COLO668 (cell line): ENCODE measurements at regions not wholly inside any gene's neighbourhood (a gene's known extent, or its start where the extent isn't known, plus 50 kb on each side); places are given as distances from the start of the nearest gene placed in this dataset.
A peak's percentile ranks its signal among the peaks of the same experiment; 100 is the strongest.
"Not testable (repeated sequence)": the region's sequence is repeated elsewhere in the genome, so short reads cannot be mapped to it uniquely, and the experiment has no call there.

ENCODE experiments used
- DNase-seq: peaks from one replicate; lab custom pipeline; 2025; ENCODE audit not compliant: unreplicated experiment; lab: John Stamatoyannopoulos, UW

DNA sequence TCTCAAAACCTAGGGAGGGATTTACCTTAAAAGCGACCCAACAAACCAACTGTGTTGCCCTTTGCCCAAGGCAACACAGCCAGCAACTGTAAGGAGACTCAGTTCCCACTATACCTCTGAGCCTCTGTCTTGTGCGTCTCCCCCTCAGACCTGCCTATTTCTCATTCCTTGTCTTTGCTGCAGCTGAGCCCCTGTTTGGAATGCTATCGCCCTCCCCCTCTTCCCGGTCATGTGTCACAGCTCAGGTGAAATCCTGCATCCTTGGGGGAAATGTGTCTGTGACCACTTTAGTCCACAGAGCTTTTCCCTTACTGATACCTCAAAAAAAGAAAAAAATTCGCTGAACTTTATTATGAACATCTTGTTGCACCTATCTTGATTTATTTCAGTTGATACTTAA, 52.0 kb upstream of the LRIG1 start:
- DNase-seq = no peak

DNA sequence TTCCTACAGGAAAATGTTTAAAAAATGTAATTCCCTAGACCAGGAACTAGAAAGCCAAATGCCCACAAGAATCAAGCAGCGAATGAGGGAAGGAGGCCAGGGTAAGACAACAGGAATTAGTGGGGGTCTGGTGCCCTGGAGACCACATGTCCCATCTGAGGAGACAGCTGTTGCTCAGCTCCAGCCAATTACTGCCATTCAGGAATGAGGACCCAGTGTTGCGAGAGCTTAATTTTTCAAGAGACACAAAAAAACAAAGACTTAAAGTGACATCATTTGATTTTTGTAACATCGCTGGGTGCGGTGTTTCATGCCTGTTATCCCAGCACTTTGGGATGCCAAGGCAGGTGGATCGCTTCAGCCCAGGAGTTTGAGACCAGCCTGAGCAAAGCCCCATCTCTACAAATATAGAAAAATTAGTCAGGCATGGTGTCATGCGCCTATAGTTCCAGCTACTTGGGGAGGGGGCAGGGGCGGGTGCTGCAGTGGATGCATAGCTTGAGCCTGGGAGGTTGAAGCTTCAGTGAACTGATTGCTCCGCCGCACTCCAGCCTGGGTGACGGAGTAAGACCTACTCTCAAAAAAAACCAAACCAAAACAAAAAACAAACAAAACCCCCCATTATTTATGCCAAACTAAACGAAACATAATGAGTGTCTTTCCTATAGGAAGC, 52.8 kb upstream of the LRIG1 start:
- DNase-seq = no peak

DNA sequence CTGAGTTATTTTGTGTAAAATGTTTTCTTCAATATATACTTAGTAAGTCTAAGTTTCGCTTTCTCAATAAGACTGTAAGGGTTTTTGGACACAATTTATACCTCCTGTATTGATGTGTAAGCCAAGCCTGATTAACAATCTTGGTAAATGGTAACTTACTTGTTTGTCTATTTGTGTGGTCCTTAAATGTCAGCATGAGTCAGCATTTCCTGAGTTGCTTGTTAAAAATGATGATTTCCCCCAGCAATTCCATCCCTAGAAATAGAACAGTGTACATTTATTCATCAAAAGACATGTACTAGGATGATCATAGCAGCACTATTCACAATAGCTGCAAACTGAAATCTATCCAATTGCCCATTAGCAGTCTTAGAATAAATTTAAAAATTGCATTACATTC, 53.4 kb upstream of the LRIG1 start:
- no peak for DNase-seq

DNA sequence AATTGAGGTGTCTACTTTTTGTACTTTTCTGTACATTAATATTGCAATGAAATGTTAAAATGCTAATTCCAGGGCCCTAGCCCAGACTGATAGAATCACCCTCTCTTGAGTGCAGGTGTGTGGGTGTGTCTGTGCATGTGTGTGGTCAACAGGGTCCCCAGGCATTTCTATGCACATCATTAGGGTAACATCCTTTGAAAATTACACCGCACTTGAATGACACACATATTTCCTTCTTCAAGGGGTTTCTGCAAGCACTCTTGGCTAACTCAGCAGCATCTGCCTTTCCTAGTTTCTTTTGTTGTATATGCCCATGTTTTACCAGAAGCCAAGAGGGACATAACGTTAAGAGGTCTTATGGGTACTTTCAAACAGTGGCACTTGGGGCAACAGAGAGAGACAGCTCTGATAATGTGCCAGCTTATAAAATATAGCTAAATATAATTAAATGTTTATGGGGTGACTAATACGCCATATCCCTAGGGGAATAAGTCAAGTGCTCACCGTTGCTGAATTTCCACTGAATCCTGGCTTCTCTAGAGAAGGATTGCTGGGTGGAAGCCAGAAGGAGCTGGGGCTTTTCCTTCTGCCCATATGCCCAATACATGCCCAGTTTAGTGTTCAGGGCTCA, 54.5 kb upstream of the LRIG1 start:
- DNase-seq = no peak

DNA sequence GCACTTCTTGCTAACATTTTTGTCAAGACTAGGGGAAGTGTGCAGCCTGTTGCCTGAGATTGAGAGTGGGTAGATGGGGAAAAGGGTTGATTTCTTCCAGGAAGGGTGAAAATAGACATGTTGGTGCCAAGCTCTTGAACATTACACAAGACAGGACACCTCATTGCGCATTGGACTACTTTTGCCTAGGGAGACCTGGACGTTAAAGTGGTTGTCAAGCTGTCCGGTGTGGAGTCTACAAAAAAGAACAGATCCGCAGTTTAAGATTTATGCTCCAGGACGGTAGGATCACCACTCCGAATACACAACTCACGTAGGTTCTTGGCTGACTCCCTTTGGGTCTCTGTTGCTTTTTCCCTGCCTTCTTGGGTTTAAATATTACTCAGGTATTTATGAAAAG, 56.3 kb upstream of the LRIG1 start:
- no peak for DNase-seq

DNA sequence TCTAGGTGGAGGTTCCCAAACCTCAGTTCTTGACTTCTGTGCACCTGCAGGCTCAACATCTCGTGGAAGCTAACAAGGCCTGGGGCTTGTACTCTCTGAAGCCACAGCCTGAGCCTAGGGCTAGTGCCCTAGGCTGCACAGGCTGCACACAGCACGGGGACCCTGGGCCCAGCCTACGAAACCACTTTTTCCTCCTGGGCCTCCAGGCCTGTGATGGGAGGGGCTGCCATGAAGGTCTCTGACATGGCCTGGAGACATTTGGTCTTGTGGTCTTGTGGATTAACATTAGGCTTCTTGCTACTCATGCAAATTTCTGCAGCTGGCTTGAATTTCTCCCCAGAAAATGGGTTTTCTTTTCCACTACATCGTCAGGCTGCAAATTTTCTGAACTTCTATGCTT, 59.1 kb upstream of the LRIG1 start:
- not testable (repeated sequence) for DNase-seq

DNA sequence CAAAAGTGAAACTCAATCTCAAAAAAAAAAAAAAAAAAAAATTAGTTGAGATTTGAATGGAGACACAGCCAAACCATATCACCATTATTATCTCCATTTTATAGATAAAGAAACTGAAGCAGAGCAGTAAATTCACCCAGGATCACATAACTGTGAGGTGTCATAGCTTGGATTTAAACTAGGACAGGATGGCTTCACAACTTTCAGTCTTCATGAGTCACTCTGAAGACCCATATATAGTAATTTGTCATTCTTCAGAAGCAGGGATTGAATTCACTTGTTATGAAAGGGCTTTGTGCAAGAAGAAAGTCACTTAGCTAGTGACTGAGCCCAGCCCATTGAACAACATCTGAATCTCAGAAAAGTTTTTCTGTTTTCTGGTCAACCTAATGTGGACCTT, 60.5 kb upstream of the LRIG1 start:
- DNase-seq = no peak

DNA sequence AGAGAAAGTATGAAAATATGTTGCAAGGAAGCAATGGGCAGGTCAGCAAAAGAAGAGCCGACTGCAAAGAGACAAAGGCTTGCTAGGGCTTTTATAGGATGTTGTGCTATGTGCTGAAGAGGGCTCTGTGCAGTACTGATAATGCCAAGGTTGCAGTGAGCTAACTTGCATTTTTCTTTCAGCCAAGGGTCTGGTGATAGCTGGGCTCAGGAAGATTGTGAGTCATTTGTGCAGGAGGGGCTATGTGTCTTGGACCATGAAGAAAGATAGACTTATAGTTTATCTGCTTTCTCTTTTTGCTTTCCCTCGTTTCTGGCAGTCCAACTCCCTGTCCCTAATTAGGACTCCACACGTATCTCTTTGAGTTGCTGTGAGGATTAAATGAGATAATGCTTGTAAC, 64.5 kb upstream of the LRIG1 start:
- no peak for DNase-seq

DNA sequence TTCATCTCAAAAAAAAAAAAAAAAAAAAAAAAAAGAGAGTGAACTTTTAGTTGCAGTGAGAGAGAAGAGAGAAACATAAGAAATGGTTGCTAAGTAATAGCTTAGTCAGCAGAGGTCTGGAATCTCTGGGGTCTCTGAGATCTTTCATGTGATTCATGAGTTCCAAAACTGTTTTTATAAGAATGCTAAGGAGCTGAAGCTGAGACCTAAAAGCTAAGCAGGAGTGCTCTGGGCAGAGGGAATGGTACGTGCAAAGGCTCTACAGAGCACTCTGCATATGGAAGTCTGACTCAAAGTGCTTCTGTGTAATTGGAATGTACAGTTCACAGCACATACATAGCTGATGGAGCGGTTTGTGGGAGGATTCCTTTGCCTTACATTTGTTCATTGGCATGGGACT, 66.3 kb upstream of the LRIG1 start:
- no peak for DNase-seq

DNA sequence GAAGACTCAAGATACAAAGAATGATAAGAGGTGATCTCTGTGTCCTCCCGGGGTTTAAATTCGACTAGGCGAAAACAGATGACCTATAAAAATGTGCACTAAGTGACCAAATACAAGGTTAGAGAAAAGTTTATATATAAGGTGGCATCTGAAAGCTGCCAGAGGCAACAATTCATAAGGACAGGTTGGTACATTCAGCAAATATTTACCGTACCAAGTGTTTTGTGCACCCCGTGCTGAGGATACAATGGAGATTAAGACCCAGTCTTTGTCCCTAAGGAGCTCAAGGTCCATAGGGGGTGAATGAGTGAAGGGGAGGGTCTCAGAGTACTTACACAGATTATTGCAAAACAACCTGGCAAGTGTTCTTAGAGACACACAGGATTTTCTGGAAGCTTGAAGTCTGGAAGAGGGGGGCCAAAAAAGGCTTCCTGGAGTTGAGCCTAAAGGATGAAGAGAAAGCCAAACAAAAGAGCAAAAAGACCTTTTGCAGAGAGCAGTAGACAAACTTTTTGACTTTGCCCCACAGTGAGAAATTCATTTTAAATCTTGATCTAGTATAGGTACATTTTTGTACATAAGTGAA, 71.4 kb upstream of the LRIG1 start:
- no peak for DNase-seq

DNA sequence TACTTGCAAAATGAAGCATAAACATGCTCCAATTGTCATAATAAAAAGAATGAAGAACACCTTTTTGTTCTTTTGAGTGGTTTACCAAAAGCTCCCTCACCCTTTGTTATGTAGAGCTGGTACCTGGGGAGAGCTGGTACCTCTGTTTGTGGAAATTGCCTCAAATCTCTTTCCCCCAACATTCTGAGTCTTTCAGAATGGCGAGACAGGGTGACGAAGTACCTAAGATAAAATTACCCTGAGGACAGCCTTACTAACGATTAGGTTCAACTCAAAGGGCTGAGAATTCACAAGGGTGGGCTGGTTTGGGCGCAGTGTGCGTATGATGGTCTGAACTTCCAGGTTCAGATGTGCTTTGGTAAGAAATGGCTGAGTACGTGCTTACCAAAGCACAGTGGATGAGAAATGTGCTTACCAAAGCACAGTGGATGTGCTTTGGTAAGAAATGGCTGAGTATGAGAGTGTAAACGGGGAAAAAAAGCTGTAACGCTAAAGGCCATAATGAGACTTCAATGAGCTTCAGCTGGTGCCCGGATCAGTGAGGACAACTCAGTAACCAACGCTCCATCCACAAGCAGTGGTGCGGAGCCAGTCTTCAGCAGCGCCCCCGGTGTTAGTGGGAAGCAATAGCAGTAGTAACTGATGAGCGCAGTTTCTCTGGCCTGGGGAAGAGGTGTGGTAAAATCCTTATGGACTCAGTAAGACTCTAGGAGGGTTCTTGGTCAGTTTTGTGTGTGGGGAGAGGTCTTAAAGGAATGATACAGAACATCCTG, 72.3 kb upstream of the LRIG1 start:
- DNase-seq = peak; percentile 8

DNA sequence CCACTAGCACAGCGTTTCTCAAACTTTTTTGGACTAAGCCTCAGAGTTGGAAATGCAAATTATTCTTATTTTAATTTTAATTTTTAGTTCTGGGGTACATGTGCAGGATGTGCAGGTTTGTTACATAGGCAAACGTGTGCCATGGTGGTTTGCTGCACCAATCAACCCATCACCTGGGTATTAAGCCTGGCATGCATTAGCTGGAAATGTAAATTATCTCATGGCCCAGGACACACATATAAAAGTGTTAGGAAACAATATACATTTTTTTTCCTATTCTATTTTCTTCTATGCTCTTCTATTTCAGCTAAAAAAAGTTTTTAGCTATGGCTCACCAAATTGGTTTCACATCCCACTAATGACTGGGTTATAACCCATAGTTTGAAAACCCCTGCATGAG, 73.3 kb upstream of the LRIG1 start:
- DNase-seq = no peak

DNA sequence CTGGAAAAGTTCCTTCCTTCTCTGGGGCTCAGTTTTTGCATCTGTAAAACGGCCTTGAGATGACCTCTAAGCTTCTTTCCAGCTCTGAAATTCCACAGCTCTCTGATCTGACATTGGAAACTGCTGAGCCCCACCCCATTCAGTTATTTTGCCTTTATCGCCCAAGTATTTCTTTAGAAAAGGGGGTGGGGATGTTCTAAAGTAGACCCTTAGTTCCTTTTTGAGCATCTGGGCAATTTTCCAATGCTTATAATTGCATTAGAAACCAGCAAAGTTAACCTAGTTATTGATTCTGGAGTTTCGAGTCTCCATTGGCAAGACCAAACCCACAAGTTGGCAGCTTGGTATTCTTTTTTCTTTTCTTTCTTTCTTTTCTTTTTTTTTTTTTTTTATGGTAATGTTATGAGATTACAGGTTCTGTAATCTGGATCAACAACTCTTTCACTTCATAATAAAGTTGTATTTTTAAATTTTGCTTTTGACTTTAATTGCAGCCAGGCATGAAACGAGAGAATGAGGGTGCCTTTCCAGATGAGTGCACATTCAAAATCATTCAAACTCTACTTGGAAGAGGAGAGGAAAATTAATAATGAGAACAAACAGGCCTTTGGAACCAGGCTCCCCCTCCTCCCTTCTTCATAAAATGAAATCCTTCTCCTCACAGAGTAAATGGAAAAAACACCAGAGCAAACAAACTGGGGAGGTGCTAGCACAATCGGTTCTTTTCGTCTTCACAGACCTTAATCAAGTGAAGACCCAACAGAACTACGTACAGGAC, 76.8 kb upstream of the LRIG1 start:
- DNase-seq = no peak

DNA sequence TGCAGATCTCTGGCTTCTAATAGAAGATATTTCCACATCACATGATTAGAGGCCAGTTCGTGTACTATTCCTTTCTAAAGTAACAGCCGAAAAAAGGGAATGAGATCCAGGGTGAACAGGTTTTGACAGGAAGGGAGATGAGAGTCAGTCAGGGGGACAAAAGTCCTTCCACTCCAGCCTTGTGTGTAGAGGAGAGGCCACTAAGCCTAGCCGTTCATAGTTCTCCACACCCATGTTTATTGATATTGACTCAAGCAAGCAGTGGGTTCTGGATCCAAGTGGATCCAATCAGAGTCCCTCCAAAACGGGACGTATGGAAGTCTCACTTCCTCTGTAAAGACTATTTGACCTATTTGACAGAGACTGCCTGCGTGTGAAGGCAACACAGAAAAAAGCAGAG, 80.4 kb upstream of the LRIG1 start:
- DNase-seq = no peak

DNA sequence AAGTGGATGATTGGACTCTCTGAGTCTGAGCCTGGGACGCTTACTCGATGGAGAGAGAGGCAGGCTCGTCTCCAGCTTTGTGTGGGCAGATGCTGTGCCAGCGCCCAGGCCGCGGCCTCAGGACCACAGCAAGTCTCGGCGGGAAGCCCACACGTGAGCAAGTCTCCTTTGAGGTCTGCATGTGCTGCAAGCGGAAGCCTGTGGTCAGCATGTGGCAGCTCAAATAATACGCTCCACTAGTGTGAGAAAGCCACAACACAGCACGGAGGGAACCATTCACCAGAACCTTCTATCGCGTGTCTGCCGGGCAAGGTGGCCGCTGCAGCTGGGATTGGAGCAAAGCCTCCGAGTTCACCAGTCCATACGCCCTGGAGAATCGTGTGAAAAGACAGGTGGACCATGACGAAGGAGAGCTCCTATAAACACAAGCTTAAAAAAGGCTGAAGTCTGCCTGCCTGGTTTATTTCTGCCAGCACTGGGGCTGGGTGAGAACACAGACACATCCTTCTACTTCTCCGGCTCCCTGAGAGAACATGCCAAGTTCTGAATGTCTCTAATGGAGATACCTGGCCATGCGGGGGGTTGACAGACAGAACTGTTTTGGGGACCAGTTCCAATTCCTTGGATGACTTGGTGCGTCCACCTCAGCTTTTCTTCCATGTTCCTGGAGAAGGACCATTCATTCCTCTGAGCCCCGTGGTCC, 82.0 kb upstream of the LRIG1 start:
- no peak for DNase-seq

DNA sequence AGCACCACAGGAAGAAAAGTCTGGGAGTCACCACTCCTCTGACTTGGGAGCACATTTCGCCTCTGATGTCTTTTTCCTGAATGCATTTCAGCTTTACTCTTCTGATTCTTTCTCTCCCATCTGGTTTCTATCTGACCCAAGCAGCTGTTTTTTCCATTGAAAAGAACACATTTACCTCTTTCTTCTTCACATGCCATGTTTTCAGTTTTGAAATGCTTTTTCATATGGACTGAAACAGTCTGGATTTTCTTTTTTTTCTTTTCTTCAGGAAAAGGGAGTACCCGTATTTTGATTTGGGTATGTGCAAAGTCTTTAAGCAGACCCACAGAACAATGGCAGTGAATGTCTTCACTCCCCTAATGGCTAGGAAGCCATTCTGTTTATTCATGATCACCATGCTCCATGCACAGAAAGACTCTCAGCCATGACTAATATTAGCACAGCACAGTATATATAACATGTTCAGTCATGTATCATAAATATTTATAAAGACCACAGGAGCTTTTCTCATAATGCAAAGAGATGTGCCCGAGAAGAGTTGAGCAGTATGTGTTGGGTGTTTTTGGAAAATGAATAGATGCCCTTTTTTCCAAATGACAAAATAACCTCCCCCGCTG, 82.7 kb upstream of the LRIG1 start:
- DNase-seq = no peak

DNA sequence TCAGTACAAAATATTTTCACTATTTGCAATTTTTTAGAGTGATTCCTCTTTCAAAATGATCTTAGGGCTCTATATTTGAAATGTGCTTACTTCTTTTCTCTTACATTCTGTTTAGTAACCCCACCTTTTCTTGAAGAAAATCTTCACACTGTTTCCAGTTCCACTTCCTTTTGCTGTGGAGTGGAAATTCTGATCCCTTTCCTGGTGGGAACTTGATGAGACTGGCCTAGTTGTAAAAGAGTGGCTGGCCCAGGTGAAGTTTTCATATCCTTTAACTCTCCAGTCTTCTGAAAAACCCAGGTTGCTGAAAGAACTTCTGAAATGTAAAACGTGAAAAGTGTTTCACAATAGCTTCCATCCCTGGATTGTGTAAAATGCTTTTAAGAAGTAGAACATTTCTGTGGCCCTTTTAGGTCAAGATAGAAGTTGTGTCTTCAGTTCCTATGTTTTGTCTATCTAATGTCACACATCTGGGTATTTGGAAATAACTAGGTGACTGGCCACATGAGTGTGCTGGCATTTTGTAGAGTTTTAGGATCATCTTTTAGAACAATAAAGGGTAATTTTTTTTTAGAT, 84.8 kb upstream of the LRIG1 start:
- no peak for DNase-seq

DNA sequence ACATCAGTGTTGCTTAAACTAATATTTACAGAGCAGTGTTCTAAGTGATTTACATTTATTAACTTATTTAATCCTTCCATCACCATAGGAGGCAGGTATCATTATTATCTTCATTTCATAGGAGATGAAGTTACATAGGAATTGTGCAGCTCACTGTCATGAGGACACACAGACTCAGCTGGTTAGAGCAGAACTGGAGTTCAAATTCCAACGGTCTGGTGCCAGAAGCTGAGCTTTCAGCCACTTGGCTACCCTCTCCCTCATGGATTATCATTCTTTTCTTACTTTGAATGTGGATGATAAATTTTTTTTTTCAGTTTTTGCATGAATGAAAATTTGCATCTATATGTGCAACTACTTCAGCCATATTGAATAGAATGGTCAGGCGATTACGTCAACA, 86.0 kb upstream of the LRIG1 start:
- DNase-seq = no peak

DNA sequence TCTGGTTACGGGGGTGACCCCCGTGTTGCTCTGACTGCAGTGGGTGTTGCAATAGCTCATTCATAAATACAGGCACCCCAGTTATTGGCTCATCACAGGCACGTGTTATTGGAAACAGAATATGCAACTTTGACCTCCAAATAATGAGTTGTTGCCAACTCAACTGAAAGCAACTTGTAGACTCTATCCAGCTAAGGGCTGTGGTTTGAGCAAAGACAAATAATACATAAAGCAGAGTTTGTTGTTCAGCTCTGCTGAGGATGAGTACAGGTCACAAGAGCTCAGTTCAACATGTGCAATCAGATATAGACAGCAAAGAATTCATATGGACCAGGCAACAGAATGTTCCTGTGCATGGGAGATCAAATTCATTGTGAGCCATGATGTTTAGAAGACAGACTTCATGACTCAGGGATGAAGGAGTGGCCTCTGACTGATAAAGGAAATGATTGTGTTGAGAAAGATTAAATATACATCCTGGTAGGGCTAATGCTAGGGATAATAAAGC, 87.6 kb upstream of the LRIG1 start:
- DNase-seq = no peak
